ENCODE measurements at regions not wholly inside any gene's neighbourhood (a gene's known extent, or its start where the extent isn't known, plus 50 kb on each side); places are given as distances from the start of the nearest gene placed in this dataset.

DNA sequence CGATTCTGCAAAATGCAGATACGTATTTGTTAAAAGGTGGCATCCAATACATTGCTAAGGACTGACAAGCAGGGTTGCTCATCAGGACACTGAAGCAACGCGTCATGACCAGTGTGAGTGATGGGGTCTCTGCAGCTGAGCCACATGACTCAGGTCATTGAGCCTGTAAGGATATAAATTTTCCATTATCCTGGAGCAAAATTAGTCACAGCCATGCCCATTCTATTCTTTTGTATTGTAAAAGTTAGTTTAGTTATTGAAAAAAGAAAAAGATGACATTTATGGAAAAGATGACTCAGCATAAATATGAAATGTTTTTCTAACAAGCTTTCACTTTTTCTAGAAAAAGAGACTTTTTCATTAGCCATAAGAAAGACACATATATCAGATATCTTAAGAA, 268.0 kb upstream of the TMEM132C start:
- CTCF ChIA-PET: no interaction called here
- H3K4me3 ChIP-seq (ENCODE audit: control insufficient read depth in 1 of 7, extremely low read depth in 1 of 7, insufficient read depth in 4 of 7, low read depth in 2 of 7, low read length in 6 of 7): no peak overlapping the region
- H3K36me3 ChIP-seq (ENCODE audit: control insufficient read depth in 4 of 4, insufficient read depth in 4 of 4, low read length in 3 of 4): no peaks in the 10 kb centered on the region
- WGBS (ENCODE audit: insufficient coverage): 90% methylated on average over 4 of the region's 4 CpGs
- POLR2A ChIA-PET: no interaction called here
- DNase-seq: peak in 1 of 3 donors; percentile 2
- H3K27me3 ChIP-seq (replicated peaks in 2 of 5; ENCODE audit: control insufficient read depth in 4 of 5, insufficient read depth in 5 of 5, low read length in 4 of 5): no peaks in the 10 kb centered on the region
- no peak overlapping the region for H3K27ac ChIP-seq (ENCODE audit: insufficient read depth in 1 of 2, low read depth in 1 of 2, low read length in 2 of 2, poor library complexity in 1 of 2, severe bottlenecking in 2 of 2)
- no peaks in the 10 kb centered on the region for H3K4me1 ChIP-seq (ENCODE audit: control extremely low read depth in 1 of 4, control insufficient read depth in 4 of 4, insufficient read depth in 4 of 4, low read length in 3 of 4)
- no peaks in the 10 kb centered on the region for H3K9me3 ChIP-seq (ENCODE audit: control extremely low read depth in 1 of 5, control insufficient read depth in 4 of 5, insufficient read depth in 2 of 5, low read depth in 1 of 5, low read length in 4 of 5)

DNA sequence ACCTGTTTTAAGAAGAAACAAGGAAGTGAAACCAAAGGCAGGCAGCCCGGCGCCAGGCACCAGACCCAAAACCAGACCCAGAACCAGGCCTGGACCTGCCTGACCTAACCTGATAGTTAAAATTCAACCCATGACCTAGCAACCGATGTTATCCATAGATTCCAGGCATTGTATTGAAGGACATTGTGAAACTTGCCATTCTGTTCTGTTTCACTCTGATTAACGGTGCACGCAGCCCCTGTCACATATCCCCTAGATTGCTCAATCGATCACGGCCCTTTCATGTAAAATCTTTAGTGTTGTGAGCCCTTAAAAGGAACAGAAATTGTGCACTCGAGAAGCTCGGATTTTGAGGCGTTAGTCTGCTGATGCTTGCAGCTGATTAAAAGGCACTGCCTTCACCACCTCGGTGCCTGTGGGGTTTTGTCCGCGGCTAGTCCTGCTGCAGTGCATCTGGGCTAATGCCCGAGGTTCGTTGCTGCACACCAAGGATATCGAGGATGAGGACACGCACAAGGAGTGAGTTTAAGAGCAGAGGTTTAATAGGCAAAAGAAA, 262.5 kb upstream of the TMEM132C start:
- H3K4me3 ChIP-seq (ENCODE audit: control insufficient read depth in 1 of 7, extremely low read depth in 1 of 7, insufficient read depth in 4 of 7, low read depth in 2 of 7, low read length in 6 of 7): no peak overlapping the region
- H3K36me3 ChIP-seq (ENCODE audit: control insufficient read depth in 4 of 4, insufficient read depth in 4 of 4, low read length in 3 of 4): no peaks in the 10 kb centered on the region
- no peak for DNase-seq
- 92% methylated on average over 16 of the region's 17 CpGs for WGBS (ENCODE audit: insufficient coverage)
- no peaks in the 10 kb centered on the region for H3K27me3 ChIP-seq (replicated peaks in 2 of 5; ENCODE audit: control insufficient read depth in 4 of 5, insufficient read depth in 5 of 5, low read length in 4 of 5)
- ChIA-PET CTCF (no interaction called here), POLR2A (no interaction called here)
- no peak overlapping the region for H3K27ac ChIP-seq (ENCODE audit: insufficient read depth in 1 of 2, low read depth in 1 of 2, low read length in 2 of 2, poor library complexity in 1 of 2, severe bottlenecking in 2 of 2)
- H3K4me1 ChIP-seq (ENCODE audit: control extremely low read depth in 1 of 4, control insufficient read depth in 4 of 4, insufficient read depth in 4 of 4, low read length in 3 of 4): peaks cover 0 to 7% (median 0%) of the 10 kb centered on the region in 4 experiments
- no peaks in the 10 kb centered on the region for H3K9me3 ChIP-seq (ENCODE audit: control extremely low read depth in 1 of 5, control insufficient read depth in 4 of 5, insufficient read depth in 2 of 5, low read depth in 1 of 5, low read length in 4 of 5)

DNA sequence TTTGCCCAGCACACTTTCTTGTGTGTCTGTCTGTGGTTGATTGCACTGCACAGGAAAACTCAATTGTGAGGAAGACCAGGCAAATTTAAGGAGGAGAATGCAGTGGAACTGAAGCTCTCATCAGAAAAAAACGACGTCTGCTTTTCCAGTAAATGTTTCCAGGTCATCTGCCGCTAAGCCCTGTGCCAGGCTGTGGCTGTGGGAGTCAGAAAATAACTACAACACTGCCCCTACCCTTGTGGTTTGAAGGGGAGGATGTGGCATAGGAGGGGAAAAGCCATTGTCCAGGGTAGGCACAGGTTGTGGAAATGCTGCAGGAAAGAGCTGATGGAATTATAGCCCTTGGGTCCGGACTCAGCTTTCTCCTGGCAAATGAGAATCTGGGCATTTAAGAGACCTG, 259.7 kb upstream of the TMEM132C start:
- Histone ChIP-seq H3K4me1 (ENCODE audit: control extremely low read depth in 1 of 4, control insufficient read depth in 4 of 4, insufficient read depth in 4 of 4, low read length in 3 of 4) (peaks cover 0 to 7% (median 0%) of the 10 kb centered on the region in 4 experiments), H3K36me3 (ENCODE audit: control insufficient read depth in 4 of 4, insufficient read depth in 4 of 4, low read length in 3 of 4) (no peaks in the 10 kb centered on the region), H3K27ac (ENCODE audit: insufficient read depth in 1 of 2, low read depth in 1 of 2, low read length in 2 of 2, poor library complexity in 1 of 2, severe bottlenecking in 2 of 2) (no peak overlapping the region), H3K9me3 (ENCODE audit: control extremely low read depth in 1 of 5, control insufficient read depth in 4 of 5, insufficient read depth in 2 of 5, low read depth in 1 of 5, low read length in 4 of 5) (no peaks in the 10 kb centered on the region), H3K27me3 (replicated peaks in 2 of 5; ENCODE audit: control insufficient read depth in 4 of 5, insufficient read depth in 5 of 5, low read length in 4 of 5) (no peaks in the 10 kb centered on the region), H3K4me3 (ENCODE audit: control insufficient read depth in 1 of 7, extremely low read depth in 1 of 7, insufficient read depth in 4 of 7, low read depth in 2 of 7, low read length in 6 of 7) (peak overlapping the region in 1 of 7 experiments; percentile 10)
- ChIA-PET POLR2A (no interaction called here), CTCF (no interaction called here)
- WGBS (ENCODE audit: insufficient coverage): 0% methylated on average over 3 of the region's 4 CpGs
- no peak for DNase-seq

DNA sequence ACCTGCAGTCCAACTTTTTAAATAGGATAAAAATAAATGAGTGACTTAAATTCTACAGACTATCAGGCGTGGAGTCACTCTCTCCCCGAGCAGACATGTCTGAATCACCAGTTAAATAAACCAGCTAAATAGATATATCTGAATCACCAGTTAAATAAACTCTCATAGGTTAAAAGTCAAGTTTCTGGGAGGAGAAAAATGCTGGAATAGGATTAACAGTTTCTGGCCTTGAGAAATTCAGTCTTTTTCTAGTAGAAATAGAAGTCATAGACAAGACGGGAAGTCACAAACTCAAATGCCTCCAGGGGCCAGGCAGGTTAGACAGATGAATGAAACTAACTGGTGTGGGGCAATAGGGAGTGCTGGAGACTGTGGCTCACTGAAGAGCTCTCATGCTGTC, 258.6 kb upstream of the TMEM132C start:
- Histone ChIP-seq H3K27ac (ENCODE audit: insufficient read depth in 1 of 2, low read depth in 1 of 2, low read length in 2 of 2, poor library complexity in 1 of 2, severe bottlenecking in 2 of 2) (no peak overlapping the region), H3K9me3 (ENCODE audit: control extremely low read depth in 1 of 5, control insufficient read depth in 4 of 5, insufficient read depth in 2 of 5, low read depth in 1 of 5, low read length in 4 of 5) (no peaks in the 10 kb centered on the region), H3K36me3 (ENCODE audit: control insufficient read depth in 4 of 4, insufficient read depth in 4 of 4, low read length in 3 of 4) (no peaks in the 10 kb centered on the region), H3K4me3 (ENCODE audit: control insufficient read depth in 1 of 7, extremely low read depth in 1 of 7, insufficient read depth in 4 of 7, low read depth in 2 of 7, low read length in 6 of 7) (no peak overlapping the region), H3K27me3 (replicated peaks in 2 of 5; ENCODE audit: control insufficient read depth in 4 of 5, insufficient read depth in 5 of 5, low read length in 4 of 5) (no peaks in the 10 kb centered on the region), H3K4me1 (ENCODE audit: control extremely low read depth in 1 of 4, control insufficient read depth in 4 of 4, insufficient read depth in 4 of 4, low read length in 3 of 4) (peaks cover 0 to 7% (median 0%) of the 10 kb centered on the region in 4 experiments)
- ChIA-PET CTCF (no interaction called here), POLR2A (no interaction called here)
- 86% methylated on average over 1 of the region's 3 CpGs for WGBS (ENCODE audit: insufficient coverage)
- DNase-seq: no peak

DNA sequence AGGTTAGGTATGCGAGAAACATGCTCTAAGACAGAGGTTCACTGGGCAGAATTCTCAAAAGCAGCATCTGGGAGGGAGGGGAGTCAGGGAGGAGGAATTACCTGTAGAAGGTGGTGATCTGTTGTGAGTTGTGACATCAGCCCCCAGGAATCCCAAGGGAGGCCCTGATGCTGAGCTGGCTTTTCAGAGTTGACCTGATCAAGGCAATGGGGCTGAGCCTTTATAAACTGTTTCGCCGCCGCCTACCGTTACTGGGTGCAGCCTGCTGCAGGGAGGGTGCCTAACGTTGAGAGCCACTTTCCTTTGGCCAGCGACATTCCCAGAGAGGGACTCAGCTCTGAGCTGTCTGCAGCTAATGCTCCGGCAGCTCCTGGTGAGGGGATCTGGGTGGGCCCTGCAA, 257.9 kb upstream of the TMEM132C start:
- no peaks in the 10 kb centered on the region for H3K27me3 ChIP-seq (replicated peaks in 2 of 5; ENCODE audit: control insufficient read depth in 4 of 5, insufficient read depth in 5 of 5, low read length in 4 of 5)
- ChIA-PET CTCF (no interaction called here), POLR2A (no interaction called here)
- H3K36me3 ChIP-seq (ENCODE audit: control insufficient read depth in 4 of 4, insufficient read depth in 4 of 4, low read length in 3 of 4): no peaks in the 10 kb centered on the region
- no peaks in the 10 kb centered on the region for H3K9me3 ChIP-seq (ENCODE audit: control extremely low read depth in 1 of 5, control insufficient read depth in 4 of 5, insufficient read depth in 2 of 5, low read depth in 1 of 5, low read length in 4 of 5)
- WGBS (ENCODE audit: insufficient coverage): 100% methylated on average over 5 of the region's 8 CpGs
- DNase-seq: no peak
- H3K4me1 ChIP-seq (ENCODE audit: control extremely low read depth in 1 of 4, control insufficient read depth in 4 of 4, insufficient read depth in 4 of 4, low read length in 3 of 4): peaks cover 0 to 7% (median 0%) of the 10 kb centered on the region in 4 experiments
- H3K4me3 ChIP-seq (ENCODE audit: control insufficient read depth in 1 of 7, extremely low read depth in 1 of 7, insufficient read depth in 4 of 7, low read depth in 2 of 7, low read length in 6 of 7): no peak overlapping the region
- no peak overlapping the region for H3K27ac ChIP-seq (ENCODE audit: insufficient read depth in 1 of 2, low read depth in 1 of 2, low read length in 2 of 2, poor library complexity in 1 of 2, severe bottlenecking in 2 of 2)

DNA sequence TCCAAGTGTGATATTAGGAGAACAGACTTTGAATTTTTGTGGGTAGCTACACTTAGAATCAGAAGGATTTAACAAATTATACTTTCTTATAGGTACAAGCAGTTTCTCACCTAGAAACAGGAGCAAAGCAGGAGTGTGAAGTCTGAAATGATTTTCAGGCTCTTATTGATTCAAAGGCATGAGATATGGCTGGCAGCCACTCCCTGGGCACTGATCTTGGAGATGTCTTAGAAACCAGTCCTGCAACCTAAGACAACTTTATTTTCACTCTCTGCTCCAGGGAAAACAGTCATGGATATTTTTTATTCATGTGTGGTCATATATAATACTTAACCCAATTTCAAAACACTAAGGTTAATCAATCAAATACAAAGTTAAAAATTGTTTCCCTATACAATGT, 254.9 kb upstream of the TMEM132C start:
- no peaks in the 10 kb centered on the region for H3K27me3 ChIP-seq (replicated peaks in 2 of 5; ENCODE audit: control insufficient read depth in 4 of 5, insufficient read depth in 5 of 5, low read length in 4 of 5)
- CTCF ChIA-PET: no interaction called here
- POLR2A ChIA-PET: no interaction called here

DNA sequence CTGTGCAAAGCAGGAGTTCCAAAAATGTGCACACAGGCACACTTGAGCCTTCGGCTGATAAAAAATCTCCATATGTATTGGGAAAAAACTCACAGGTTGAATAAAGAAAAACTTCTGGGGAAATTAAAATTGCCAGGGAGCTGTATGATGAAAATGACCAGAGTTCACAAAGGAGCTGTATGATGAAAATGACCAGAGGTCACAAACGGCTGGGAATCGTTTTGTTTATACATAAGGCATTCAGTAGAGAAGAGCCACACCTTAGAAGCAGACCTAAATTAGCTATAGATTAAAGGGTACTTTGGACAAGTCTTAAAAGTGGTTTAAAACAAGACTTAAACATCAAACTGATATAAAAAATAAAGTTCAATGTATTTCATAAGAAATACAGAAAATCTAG, 251.7 kb upstream of the TMEM132C start:
- ChIA-PET POLR2A (no interaction called here), CTCF (no interaction called here)
- Histone ChIP-seq H3K27ac (ENCODE audit: insufficient read depth in 1 of 2, low read depth in 1 of 2, low read length in 2 of 2, poor library complexity in 1 of 2, severe bottlenecking in 2 of 2) (no peak overlapping the region), H3K4me3 (ENCODE audit: control insufficient read depth in 1 of 7, extremely low read depth in 1 of 7, insufficient read depth in 4 of 7, low read depth in 2 of 7, low read length in 6 of 7) (no peak overlapping the region), H3K36me3 (ENCODE audit: control insufficient read depth in 4 of 4, insufficient read depth in 4 of 4, low read length in 3 of 4) (no peaks in the 10 kb centered on the region), H3K9me3 (ENCODE audit: control extremely low read depth in 1 of 5, control insufficient read depth in 4 of 5, insufficient read depth in 2 of 5, low read depth in 1 of 5, low read length in 4 of 5) (no peaks in the 10 kb centered on the region), H3K4me1 (ENCODE audit: control extremely low read depth in 1 of 4, control insufficient read depth in 4 of 4, insufficient read depth in 4 of 4, low read length in 3 of 4) (no peaks in the 10 kb centered on the region), H3K27me3 (replicated peaks in 2 of 5; ENCODE audit: control insufficient read depth in 4 of 5, insufficient read depth in 5 of 5, low read length in 4 of 5) (no peaks in the 10 kb centered on the region)
- no peak for DNase-seq
- 100% methylated on average over 2 of the region's 3 CpGs for WGBS (ENCODE audit: insufficient coverage)

More for the DNA sequence above, 254.9 kb upstream of the TMEM132C start:
- Histone ChIP-seq H3K36me3 (ENCODE audit: control insufficient read depth in 4 of 4, insufficient read depth in 4 of 4, low read length in 3 of 4) (no peaks in the 10 kb centered on the region), H3K4me1 (ENCODE audit: control extremely low read depth in 1 of 4, control insufficient read depth in 4 of 4, insufficient read depth in 4 of 4, low read length in 3 of 4) (peaks cover 0 to 5% (median 0%) of the 10 kb centered on the region in 4 experiments), H3K4me3 (ENCODE audit: control insufficient read depth in 1 of 7, extremely low read depth in 1 of 7, insufficient read depth in 4 of 7, low read depth in 2 of 7, low read length in 6 of 7) (no peak overlapping the region), H3K27ac (ENCODE audit: insufficient read depth in 1 of 2, low read depth in 1 of 2, low read length in 2 of 2, poor library complexity in 1 of 2, severe bottlenecking in 2 of 2) (no peak overlapping the region), H3K9me3 (ENCODE audit: control extremely low read depth in 1 of 5, control insufficient read depth in 4 of 5, insufficient read depth in 2 of 5, low read depth in 1 of 5, low read length in 4 of 5) (no peaks in the 10 kb centered on the region)
- DNase-seq: no peak

Measured in common myeloid progenitor, CD34-positive (primary cell).